Gastrocnemius medialis (tissue), 4 donors: ENCODE measurements at regions not wholly inside any gene's neighbourhood (a gene's known extent, or its start where the extent isn't known, plus 50 kb on each side); places are given as distances from the start of the nearest gene placed in this dataset.

ENCODE experiments used
- ATAC-seq, 2 donors: fragments of 150-250 bp; one replicate each; pipeline ENCODE4 v1.9.1; 2016
- DNase-seq, 2 donors: peaks; one replicate each; pipeline ENCODE4 v3.0.0-alpha.2; 2019
- H3K27ac ChIP-seq, 4 donors: fragments of 200-600 bp; sonication (generic); 1 replicate in 1 of 4; 2 replicates in 3 of 4; pipeline ENCODE4 v1.5.1; 2016 to 2018; ENCODE audit warnings: mild to moderate bottlenecking in 2 of 4, moderate library complexity in 1 of 4
- H3K27me3 ChIP-seq, 3 donors: fragments of 200-600 bp; sonication (generic) in 2 of 3; 1 replicate in 1 of 3; 2 replicates in 2 of 3; pipeline versions ENCODE4 v1.5.1 to v1.6.0; 2016 to 2019; ENCODE audit warnings: mild to moderate bottlenecking in 1 of 3, moderate library complexity in 1 of 3
- H3K36me3 ChIP-seq, 2 donors: fragments of 200-600 bp; sonication (generic) in 1 of 2; one replicate each; pipeline ENCODE4 v1.5.1; 2017 to 2018
- H3K4me1 ChIP-seq, 2 donors: fragments of 200-600 bp; sonication (generic) in 1 of 2; one replicate each; pipeline ENCODE4 v1.5.1; 2016 to 2017; ENCODE audit warnings: mild to moderate bottlenecking in 2 of 2
- H3K4me3 ChIP-seq, 4 donors: fragments of 200-600 bp; sonication (generic) in 3 of 4; 1 replicate in 1 of 4; 2 replicates in 3 of 4; pipeline ENCODE4 v1.5.1; 2016 to 2019; ENCODE audit warnings: mild to moderate bottlenecking in 2 of 4
- H3K9me3 ChIP-seq, 3 donors: fragments of 200-600 bp; sonication (generic) in 2 of 3; 1 replicate in 1 of 3; 2 replicates in 2 of 3; pipeline ENCODE4 v1.5.1; 2016 to 2019
- POLR2A ChIP-seq, 2 donors: fragments of 450-650 bp; IDR thresholded peaks; one replicate each; pipeline ENCODE4 v1.6.1; 2017; ENCODE audit warnings: antibody characterized with exemption in 2 of 2, mild to moderate bottlenecking in 2 of 2, moderate library complexity in 2 of 2
- in situ Hi-C, 4 donors: fragments of 200-750 bp; cut with MboI; loops; one replicate each; pipeline versions ENCODE4 v1.15.0 to v1.8.0; 2017; ENCODE audit warnings: low sequenced_read_pairs in 4 of 4
- intact Hi-C: fragments of 100-400 bp; cut with DNase I; formaldehyde crosslinking; loops from one replicate; pipeline ENCODE4 v1.15.1; 2023; ENCODE audit warnings: low total_unique reads
- TF ChIP-seq, protein P1 (sequence below), 5 experiments: fragments of 450-650 bp in 3 of 5; fragments of 200-600 bp in 2 of 5; sonication (generic) in 2 of 5; IDR thresholded peaks in 4 of 5; conservative IDR thresholded peaks in 1 of 5; 1 replicate in 4 of 5; 2 replicates in 1 of 5; pipeline ENCODE4 v1.5.1; 2016 to 2019; ENCODE audit warnings: antibody characterized with exemption in 5 of 5, mild to moderate bottlenecking in 3 of 5, moderate library complexity in 3 of 5

DNA sequence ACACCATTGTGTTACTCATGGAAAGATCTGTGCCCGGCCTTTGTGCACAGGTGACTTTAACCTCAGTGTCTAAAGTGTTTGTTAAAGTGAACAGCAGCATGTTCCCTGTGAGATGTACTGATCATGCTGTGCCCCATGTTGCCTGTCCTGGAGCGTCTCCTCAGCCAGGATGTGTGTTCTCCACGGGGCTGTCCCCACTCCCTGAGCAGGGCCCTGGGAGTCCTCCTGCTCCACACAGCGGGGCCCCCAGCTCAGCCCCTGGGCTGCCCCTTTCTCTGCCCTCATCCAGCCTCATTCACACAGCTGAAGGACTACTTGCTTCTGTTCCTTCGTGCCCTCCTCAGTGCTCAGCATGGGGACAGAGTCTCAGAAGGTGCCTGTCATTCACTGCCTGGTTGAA is 131.5 kb downstream of the SLC38A6 start:
- H3K4me3 ChIP-seq = no peak overlapping the region
- intact Hi-C loops = no loop called here
- no peaks in the 10 kb centered on the region for H3K36me3 ChIP-seq
- H3K27ac ChIP-seq = no peak overlapping the region
- TF ChIP-seq, protein P1, sequence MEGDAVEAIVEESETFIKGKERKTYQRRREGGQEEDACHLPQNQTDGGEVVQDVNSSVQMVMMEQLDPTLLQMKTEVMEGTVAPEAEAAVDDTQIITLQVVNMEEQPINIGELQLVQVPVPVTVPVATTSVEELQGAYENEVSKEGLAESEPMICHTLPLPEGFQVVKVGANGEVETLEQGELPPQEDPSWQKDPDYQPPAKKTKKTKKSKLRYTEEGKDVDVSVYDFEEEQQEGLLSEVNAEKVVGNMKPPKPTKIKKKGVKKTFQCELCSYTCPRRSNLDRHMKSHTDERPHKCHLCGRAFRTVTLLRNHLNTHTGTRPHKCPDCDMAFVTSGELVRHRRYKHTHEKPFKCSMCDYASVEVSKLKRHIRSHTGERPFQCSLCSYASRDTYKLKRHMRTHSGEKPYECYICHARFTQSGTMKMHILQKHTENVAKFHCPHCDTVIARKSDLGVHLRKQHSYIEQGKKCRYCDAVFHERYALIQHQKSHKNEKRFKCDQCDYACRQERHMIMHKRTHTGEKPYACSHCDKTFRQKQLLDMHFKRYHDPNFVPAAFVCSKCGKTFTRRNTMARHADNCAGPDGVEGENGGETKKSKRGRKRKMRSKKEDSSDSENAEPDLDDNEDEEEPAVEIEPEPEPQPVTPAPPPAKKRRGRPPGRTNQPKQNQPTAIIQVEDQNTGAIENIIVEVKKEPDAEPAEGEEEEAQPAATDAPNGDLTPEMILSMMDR (IDR thresholded peaks at IDR 0.05 in 4 of 5, conservative IDR thresholded peaks at IDR 0.05 in 1 of 5) = no peak
- no peak for TF ChIP-seq POLR2A (IDR thresholded peaks at IDR 0.05)
- no peaks in the 10 kb centered on the region for H3K9me3 ChIP-seq
- ATAC-seq = no peak
- H3K27me3 ChIP-seq = no peaks in the 10 kb centered on the region
- DNase-seq = no peak
- in situ Hi-C loops = loop anchor here in 1 of 4 donors (10.0 kb wide), 1 partner anchor 82 kb away; no protein-coding TSS in a partner anchor
- H3K4me1 ChIP-seq = peaks cover 42 to 45% of the 10 kb centered on the region in 2 donors

DNA sequence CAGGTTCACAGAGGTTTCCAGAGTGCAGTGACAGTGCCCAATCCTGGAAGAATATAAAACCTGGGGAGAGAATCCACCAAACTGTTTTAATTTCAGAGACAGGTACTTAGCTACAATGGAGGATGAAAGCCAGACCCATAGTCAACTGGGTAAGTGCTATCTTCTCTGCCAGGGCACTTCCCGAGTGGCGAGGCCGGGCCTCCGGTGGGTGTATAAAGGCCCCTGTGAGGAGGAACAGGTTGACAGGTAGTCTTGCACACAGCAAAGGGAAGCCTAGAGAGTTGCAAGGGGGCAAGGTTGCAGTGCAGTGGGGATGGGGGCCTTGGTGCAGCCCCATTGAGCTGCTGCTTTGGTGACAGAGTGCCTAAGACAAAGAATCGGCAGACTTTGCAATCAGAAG is 130.7 kb downstream of the SLC38A6 start:
- intact Hi-C loops (no loop called here), in situ Hi-C loops (loop anchor here in 1 of 4 donors (10.0 kb wide), 1 partner anchor 83 kb away; no protein-coding TSS in a partner anchor)
- Histone ChIP-seq H3K36me3 (no peaks in the 10 kb centered on the region), H3K4me3 (no peak overlapping the region), H3K9me3 (no peaks in the 10 kb centered on the region), H3K27me3 (no peaks in the 10 kb centered on the region), H3K27ac (peak overlapping the region; percentile 66 to 80 (median 78)), H3K4me1 (peaks cover 46 to 52% of the 10 kb centered on the region in 2 donors)
- DNase-seq = no peak
- ATAC-seq = no peak
- TF ChIP-seq POLR2A (IDR thresholded peaks at IDR 0.05) = no peak
- TF ChIP-seq, protein P1 (IDR thresholded peaks at IDR 0.05 in 4 of 5, conservative IDR thresholded peaks at IDR 0.05 in 1 of 5) = no peak

DNA sequence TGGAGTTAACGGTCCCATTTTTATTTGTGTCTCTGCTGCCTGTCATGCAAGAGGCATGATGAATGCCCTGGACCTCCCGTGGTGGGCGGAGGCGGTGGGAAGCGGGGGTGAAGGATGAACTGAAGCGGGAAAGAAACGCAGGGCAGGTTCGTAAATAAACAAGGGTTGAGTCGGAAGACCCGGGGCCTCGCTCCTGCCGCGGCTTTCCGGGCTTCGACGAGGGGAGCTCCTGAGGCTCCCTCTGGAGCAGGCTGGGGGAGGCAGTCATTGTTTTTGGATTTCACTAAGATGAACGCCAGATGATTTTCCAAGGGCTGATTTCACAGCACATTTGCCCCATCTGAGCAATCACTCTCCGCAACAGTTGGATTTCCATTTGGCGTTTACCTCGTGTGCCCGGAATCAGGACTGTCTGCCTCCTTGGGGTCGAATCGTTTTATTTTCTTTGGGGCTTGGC is 130.2 kb downstream of the SLC38A6 start:
- no peaks in the 10 kb centered on the region for H3K36me3 ChIP-seq
- H3K9me3 ChIP-seq = no peaks in the 10 kb centered on the region
- H3K4me3 ChIP-seq = peak overlapping the region in 2 of 4 donors; percentile 11 to 23
- H3K4me1 ChIP-seq = peaks cover 45 to 52% of the 10 kb centered on the region in 2 donors
- ATAC-seq (no peak), DNase-seq (no peak)
- TF ChIP-seq, protein P1 (IDR thresholded peaks at IDR 0.05 in 4 of 5, conservative IDR thresholded peaks at IDR 0.05 in 1 of 5) = no peak
- no peak for TF ChIP-seq POLR2A (IDR thresholded peaks at IDR 0.05)
- peak overlapping the region; percentile 66 to 80 (median 78) for H3K27ac ChIP-seq
- intact Hi-C loops = no loop called here
- in situ Hi-C loops = loop anchor here in 1 of 4 donors (10.0 kb wide), 1 partner anchor 84 kb away; no protein-coding TSS in a partner anchor
- H3K27me3 ChIP-seq = no peaks in the 10 kb centered on the region

DNA sequence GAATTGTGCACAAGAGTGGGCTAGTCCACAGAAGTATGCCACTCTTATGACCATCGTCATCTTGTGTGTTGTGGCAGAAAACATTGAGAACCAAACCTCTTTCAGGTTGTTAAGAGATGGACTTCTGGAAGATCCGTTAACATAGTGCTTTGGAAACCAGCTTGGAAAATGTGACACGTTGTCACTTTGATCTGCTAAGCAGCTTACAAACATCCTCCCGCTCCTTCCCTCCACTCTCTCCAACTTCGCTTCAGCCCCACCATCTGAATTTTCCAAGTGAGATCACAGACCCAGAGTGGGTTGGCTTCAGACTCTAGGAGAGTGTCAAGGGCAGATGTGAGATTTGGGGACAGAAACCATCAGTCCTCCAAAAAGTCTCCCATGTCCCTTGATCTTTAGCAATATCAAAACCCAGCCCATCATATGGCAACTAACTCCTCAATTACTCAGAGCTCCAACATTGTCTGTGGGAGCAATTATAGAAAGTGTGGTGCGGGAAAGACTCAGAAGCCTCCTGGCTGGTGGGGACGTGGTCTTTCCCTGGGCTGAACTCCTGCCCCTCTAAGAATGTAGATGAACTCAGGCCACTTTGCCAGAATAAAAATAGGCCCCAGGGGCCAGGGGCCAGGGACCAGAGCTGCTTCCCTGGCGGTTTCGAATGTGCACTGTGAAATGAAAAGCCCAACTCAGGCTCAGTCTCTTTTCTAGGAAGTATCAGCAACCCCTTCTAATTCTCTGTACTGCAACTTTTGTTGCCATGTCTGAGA is 129.5 kb downstream of the SLC38A6 start:
- Histone ChIP-seq H3K36me3 (no peaks in the 10 kb centered on the region), H3K27ac (peak overlapping the region; percentile 66 to 80 (median 78)), H3K4me3 (peak overlapping the region in 1 of 4 donors; percentile 11), H3K4me1 (peaks cover 45 to 52% of the 10 kb centered on the region in 2 donors), H3K27me3 (no peaks in the 10 kb centered on the region), H3K9me3 (no peaks in the 10 kb centered on the region)
- intact Hi-C loops = no loop called here
- DNase-seq = no peak
- in situ Hi-C loops = loop anchor here in 1 of 4 donors (10.0 kb wide), 1 partner anchor 84 kb away; no protein-coding TSS in a partner anchor
- ATAC-seq = peak in 1 of 2 donors; percentile 12
- TF ChIP-seq, protein P1 (IDR thresholded peaks at IDR 0.05 in 4 of 5, conservative IDR thresholded peaks at IDR 0.05 in 1 of 5) = no peak
- no peak for TF ChIP-seq POLR2A (IDR thresholded peaks at IDR 0.05)
